ENCODE measurements at regions not wholly inside any gene's neighbourhood (a gene's known extent, or its start where the extent isn't known, plus 50 kb on each side); places are given as distances from the start of the nearest gene placed in this dataset.

- DNase-seq (ENCODE audit: low spot score), result no peak
Observed at GRCh38 chr3:181609030-181609767, 102.5 kb upstream of the SOX2 start.

GRCh38 chr3:181604267-181604666, 107.5 kb upstream of the SOX2 start:
- no peak for DNase-seq (ENCODE audit: low spot score)

- no peak for DNase-seq (ENCODE audit: low spot score)
Observed at GRCh38 chr3:181596126-181596525, 115.6 kb upstream of the SOX2 start.

GRCh38 chr3:181590939-181591338, 120.8 kb upstream of the SOX2 start:
- DNase-seq (ENCODE audit: low spot score), result peak; percentile 3

GRCh38 chr3:181582619-181583018, 129.1 kb upstream of the SOX2 start:
- no peak for DNase-seq (ENCODE audit: low spot score)

GRCh38 chr3:181581656-181582055, 130.1 kb upstream of the SOX2 start:
- DNase-seq (ENCODE audit: low spot score), result no peak

GRCh38 chr3:181578743-181579142, 133.0 kb upstream of the SOX2 start:
- DNase-seq (ENCODE audit: low spot score), result no peak

GRCh38 chr3:181572432-181572831, 139.3 kb upstream of the SOX2 start:
- no peak for DNase-seq (ENCODE audit: low spot score)

GRCh38 chr3:181570472-181570871, 141.3 kb upstream of the SOX2 start:
- DNase-seq (ENCODE audit: low spot score), result no peak

- no peak for DNase-seq (ENCODE audit: low spot score)
Observed at GRCh38 chr3:181569356-181569940, 142.3 kb upstream of the SOX2 start.

GRCh38 chr3:181568693-181569092, 143.0 kb upstream of the SOX2 start:
- DNase-seq (ENCODE audit: low spot score), result no peak

GRCh38 chr3:181568248-181568647, 143.5 kb upstream of the SOX2 start:
- no peak for DNase-seq (ENCODE audit: low spot score)

GRCh38 chr3:181567311-181568075, 144.2 kb upstream of the SOX2 start:
- DNase-seq (ENCODE audit: low spot score), result no peak

- no peak for DNase-seq (ENCODE audit: low spot score)
Observed at GRCh38 chr3:181565416-181565815, 146.3 kb upstream of the SOX2 start.

GRCh38 chr3:181564222-181564621, 147.5 kb upstream of the SOX2 start:
- no peak for DNase-seq (ENCODE audit: low spot score)

GRCh38 chr3:181561139-181562031, 150.3 kb upstream of the SOX2 start:
- DNase-seq (ENCODE audit: low spot score), result no peak

GRCh38 chr3:181558870-181559269, 152.9 kb upstream of the SOX2 start:
- no peak for DNase-seq (ENCODE audit: low spot score)

GRCh38 chr3:181555681-181556080, 156.0 kb upstream of the SOX2 start:
- no peak for DNase-seq (ENCODE audit: low spot score)

- no peak for DNase-seq (ENCODE audit: low spot score)
Observed at GRCh38 chr3:181554233-181554765, 157.4 kb upstream of the SOX2 start.

- DNase-seq (ENCODE audit: low spot score), result no peak
Observed at GRCh38 chr3:181549266-181549665, 162.5 kb upstream of the SOX2 start.

- DNase-seq (ENCODE audit: low spot score), result no peak
Observed at GRCh38 chr3:181541414-181541813, 170.3 kb upstream of the SOX2 start.

GRCh38 chr3:181534781-181535221, 176.9 kb upstream of the SOX2 start:
- no peak for DNase-seq (ENCODE audit: low spot score)
